GM23338 (cell line): ENCODE measurements at regions not wholly inside any gene's neighbourhood (a gene's known extent, or its start where the extent isn't known, plus 50 kb on each side); places are given as distances from the start of the nearest gene placed in this dataset.

Source experiments
- ATAC-seq: fragments of 200-7000 bp; cut with Tn5 transposase; 3 replicates; pipeline ENCODE4 v1.9.1; 2020
- DNase-seq: peaks from one replicate; pipeline ENCODE4 v3.0.0-alpha.2; 2015; ENCODE audit warnings: low spot score
- H2AFZ ChIP-seq: fragments of 200-600 bp; sonication (generic); 2 replicates; pipeline ENCODE4 v1.8.0; 2016; ENCODE audit warnings: antibody characterized with exemption, mild to moderate bottlenecking, moderate library complexity
- H3F3A ChIP-seq: fragments of 200-600 bp; sonication (generic); replicated peaks from 2 replicates; pipeline ENCODE4 v1.8.0; 2017; ENCODE audit warnings: antibody characterized with exemption, mixed run types, low read depth
- H3K27ac ChIP-seq: fragments of 200-600 bp; sonication (generic); 2 replicates; pipeline ENCODE4 v1.6.1; 2016; ENCODE audit warnings: low read depth
- H3K27me3 ChIP-seq: fragments of 200-600 bp; sonication (generic); 2 replicates; pipeline ENCODE4 v1.8.0; 2016; ENCODE audit warnings: mild to moderate bottlenecking, mixed run types, moderate library complexity; ENCODE audit not compliant: insufficient read depth
- H3K36me3 ChIP-seq: fragments of 200-600 bp; sonication (generic); 2 replicates; pipeline ENCODE4 v1.8.0; 2016; ENCODE audit warnings: mild to moderate bottlenecking; ENCODE audit not compliant: insufficient read depth
- H3K4me1 ChIP-seq: fragments of 200-600 bp; sonication (generic); 2 replicates; pipeline ENCODE4 v1.8.0; 2016; ENCODE audit warnings: mild to moderate bottlenecking, moderate library complexity; ENCODE audit not compliant: insufficient read depth
- H3K4me2 ChIP-seq: fragments of 200-600 bp; sonication (generic); 2 replicates; pipeline ENCODE4 v1.7.1; 2017; ENCODE audit warnings: mixed run types
- H3K4me3 ChIP-seq: fragments of 200-600 bp; sonication (generic); 2 replicates; pipeline ENCODE4 v1.6.1; 2016; ENCODE audit warnings: mixed run types
- H3K79me2 ChIP-seq: fragments of 200-600 bp; sonication (generic); replicated peaks from 2 replicates; pipeline ENCODE4 v1.8.0; 2017; ENCODE audit warnings: mild to moderate bottlenecking; ENCODE audit not compliant: insufficient read depth
- H3K9me2 ChIP-seq: fragments of 200-600 bp; sonication (generic); 2 replicates; pipeline ENCODE4 v1.8.0; 2017; ENCODE audit not compliant: insufficient read depth
- H4K20me1 ChIP-seq: fragments of 200-600 bp; sonication (generic); replicated peaks from 2 replicates; pipeline ENCODE4 v1.8.0; 2017; ENCODE audit warnings: mild to moderate bottlenecking; ENCODE audit not compliant: insufficient read depth
- H3K27ac Mint-ChIP-seq: 2 replicates; pipeline ENCODE4 v1.8.0; 2020; ENCODE audit warnings: inconsistent platforms, mild to moderate bottlenecking, moderate library complexity, mixed read lengths
- H3K27me3 Mint-ChIP-seq: 3 replicates; pipeline ENCODE4 v1.8.0; 2022; ENCODE audit warnings: low read depth, mild to moderate bottlenecking, moderate library complexity, mixed read lengths, inconsistent platforms; ENCODE audit not compliant: insufficient read depth, poor library complexity
- H3K36me3 Mint-ChIP-seq: 3 replicates; pipeline ENCODE4 v1.8.0; 2021; ENCODE audit warnings: low read depth, mild to moderate bottlenecking, inconsistent platforms, moderate library complexity, mixed read lengths
- H3K4me1 Mint-ChIP-seq: 3 replicates; pipeline ENCODE4 v1.8.0; 2020; ENCODE audit warnings: mild to moderate bottlenecking, inconsistent platforms, mixed read lengths
- H3K4me3 Mint-ChIP-seq: 3 replicates; pipeline ENCODE4 v1.8.0; 2021; ENCODE audit warnings: moderate library complexity, mild to moderate bottlenecking, inconsistent platforms, mixed read lengths
- H3K9me3 Mint-ChIP-seq: 3 replicates; pipeline ENCODE4 v1.8.0; 2020; ENCODE audit warnings: moderate library complexity, mild to moderate bottlenecking, inconsistent platforms, mixed read lengths
- CREB1 ChIP-seq: fragments of 250-450 bp; sonication (Bioruptor Pico); IDR thresholded peaks from 2 replicates; pipeline ENCODE4 v1.5.0; 2020; ENCODE audit warnings: low read depth, mild to moderate bottlenecking, moderate library complexity
- CTCF ChIP-seq, 2 experiments: fragments of 200-600 bp in 1 of 2; sonication (generic) in 1 of 2; conservative IDR thresholded peaks; 2 replicates each; pipeline versions ENCODE4 v1.5.1 to v1.6.1; 2016 to 2017; ENCODE audit warnings: antibody characterized with exemption in 2 of 2, low read depth in 2 of 2, mild to moderate bottlenecking in 2 of 2, moderate library complexity in 1 of 2
- ETS1 ChIP-seq: IDR thresholded peaks from 2 replicates; pipeline ENCODE4 v1.6.1; 2016; ENCODE audit warnings: antibody characterized with exemption
- EZH2 ChIP-seq: fragments of 200-600 bp; sonication (generic); IDR thresholded peaks from one replicate; pipeline ENCODE4 v1.8.0; 2017; ENCODE audit warnings: antibody characterized with exemption, mild to moderate bottlenecking, low read depth; ENCODE audit not compliant: unreplicated experiment
- EZH2phosphoT487 ChIP-seq: fragments of 200-600 bp; sonication (generic); IDR thresholded peaks from one replicate; pipeline ENCODE4 v1.8.1; 2018; ENCODE audit warnings: antibody characterized with exemption; ENCODE audit not compliant: unreplicated experiment
- JUNB ChIP-seq: IDR thresholded peaks from one replicate; pipeline ENCODE4 v1.6.1; 2016; ENCODE audit warnings: antibody characterized with exemption; ENCODE audit not compliant: unreplicated experiment
- NANOG ChIP-seq: IDR thresholded peaks from 2 replicates; pipeline ENCODE4 v1.6.1; 2016; ENCODE audit warnings: antibody characterized with exemption, borderline replicate concordance
- POLR2AphosphoS5 ChIP-seq: IDR thresholded peaks from 2 replicates; pipeline ENCODE4 v1.6.1; 2016; ENCODE audit warnings: antibody characterized with exemption, low read depth
- REST ChIP-seq: IDR thresholded peaks from one replicate; pipeline ENCODE4 v1.6.1; 2018; ENCODE audit warnings: antibody characterized with exemption; ENCODE audit not compliant: unreplicated experiment
- ZNF331 ChIP-seq: fragments of 250-450 bp; sonication (Bioruptor Pico); IDR thresholded peaks from 2 replicates; pipeline ENCODE4 v1.5.0; 2020; ENCODE audit warnings: low read depth, mild to moderate bottlenecking, moderate library complexity

GRCh38 chr7:51881309-51881708, 564.7 kb upstream of the COBL start (continued):
- TF ChIP-seq ETS1 (no peak), CREB1 (CRISPR knock-in tag) (no peak), CTCF (conservative IDR thresholded peaks at IDR 0.05; ENCODE audit: low read depth in 2 of 2) (no peak)

GRCh38 chr7:51878865-51879264, 562.3 kb upstream of the COBL start:
- DNase-seq = peak; percentile 5

More at GRCh38 chr7:51878865-51879264, 562.3 kb upstream of the COBL start:
- Mint-ChIP-seq H3K36me3 (no peaks in the 10 kb centered on the region), H3K27me3 (peaks cover 3% of the 10 kb centered on the region), H3K27ac (peak overlapping the region; percentile 43; the same call in 1 of the 2 replicates), H3K4me3 (no peak overlapping the region), H3K4me1 (peaks cover 29% of the 10 kb centered on the region; the same call in 2 of the 3 replicates), H3K9me3 (no peaks in the 10 kb centered on the region)
- ATAC-seq = peak; percentile 85
- H3F3A ChIP-seq = no peaks in the 10 kb centered on the region
- no peak overlapping the region for H3K4me3 ChIP-seq
- peaks cover 20% of the 10 kb centered on the region for H3K4me1 ChIP-seq
- H3K36me3 ChIP-seq = no peaks in the 10 kb centered on the region
- TF ChIP-seq NANOG (no peak), REST (no peak), JUNB (no peak), ETS1 (no peak), EZH2phosphoT487 (no peak), EZH2 (no peak), POLR2AphosphoS5 (no peak), ZNF331 (CRISPR knock-in tag) (no peak), CREB1 (CRISPR knock-in tag) (no peak), CTCF (conservative IDR thresholded peaks at IDR 0.05; ENCODE audit: low read depth in 2 of 2) (no peak)
- no peak overlapping the region for H3K27ac ChIP-seq
- H2AFZ ChIP-seq = peak overlapping the region; percentile 74
- H3K4me2 ChIP-seq = no peak overlapping the region
- H4K20me1 ChIP-seq = no peaks in the 10 kb centered on the region
- no peaks in the 10 kb centered on the region for H3K27me3 ChIP-seq
- H3K9me2 ChIP-seq = no peaks in the 10 kb centered on the region; the same call in 1 of the 2 replicates
- H3K79me2 ChIP-seq = no peaks in the 10 kb centered on the region
